NCI-H1694 (cell line): ENCODE measurements at regions not wholly inside any gene's neighbourhood (a gene's known extent, or its start where the extent isn't known, plus 50 kb on each side); places are given as distances from the start of the nearest gene placed in this dataset.

ENCODE experiments used
- DNase-seq: peaks from one replicate; lab custom pipeline; 2025; lab: John Stamatoyannopoulos, UW

GRCh38 chr12:59044791-59045190, 124.5 kb upstream of the LRIG3 start:
- DNase-seq, result no peak

- DNase-seq, result no peak
Observed at GRCh38 chr12:59041241-59042121, 121.2 kb upstream of the LRIG3 start.

GRCh38 chr12:59040656-59041055, 120.4 kb upstream of the LRIG3 start:
- DNase-seq, result no peak

GRCh38 chr12:59040043-59040442, 119.7 kb upstream of the LRIG3 start:
- DNase-seq, result no peak

GRCh38 chr12:59039005-59039404, 118.7 kb upstream of the LRIG3 start:
- DNase-seq, result no peak

- DNase-seq, result no peak
Observed at GRCh38 chr12:59036973-59037762, 116.9 kb upstream of the LRIG3 start.

- DNase-seq, result no peak
Observed at GRCh38 chr12:59036347-59036746, 116.0 kb upstream of the LRIG3 start.

GRCh38 chr12:59031313-59031712, 111.0 kb upstream of the LRIG3 start:
- DNase-seq, result no peak

- DNase-seq, result no peak
Observed at GRCh38 chr12:59030415-59030814, 110.1 kb upstream of the LRIG3 start.

GRCh38 chr12:59027199-59027598, 106.9 kb upstream of the LRIG3 start:
- DNase-seq, result no peak

GRCh38 chr12:59023861-59024424, 103.6 kb upstream of the LRIG3 start:
- no peak for DNase-seq

GRCh38 chr12:59020073-59020946, 100.0 kb upstream of the LRIG3 start:
- DNase-seq, result no peak

- no peak for DNase-seq
Observed at GRCh38 chr12:59014885-59015284, 94.6 kb upstream of the LRIG3 start.

- no peak for DNase-seq
Observed at GRCh38 chr12:59010941-59011340, 90.6 kb upstream of the LRIG3 start.

- no peak for DNase-seq
Observed at GRCh38 chr12:59010118-59010517, 89.8 kb upstream of the LRIG3 start.

GRCh38 chr12:59007620-59008019, 87.3 kb upstream of the LRIG3 start:
- no peak for DNase-seq

GRCh38 chr12:59005193-59005955, 85.1 kb upstream of the LRIG3 start:
- DNase-seq, result no peak

- no peak for DNase-seq
Observed at GRCh38 chr12:59004456-59004855, 84.2 kb upstream of the LRIG3 start.

GRCh38 chr12:58995666-58996363, 75.5 kb upstream of the LRIG3 start:
- no peak for DNase-seq

- no peak for DNase-seq
Observed at GRCh38 chr12:58988643-58989344, 68.5 kb upstream of the LRIG3 start.
